H1 (cell line): ENCODE measurements at regions not wholly inside any gene's neighbourhood (a gene's known extent, or its start where the extent isn't known, plus 50 kb on each side); places are given as distances from the start of the nearest gene placed in this dataset.

Source experiments
- CTCF ChIA-PET: fragments of 300-600 bp; sonication (Branson Sonifier 250); formaldehyde crosslinking; loops from one replicate; lab custom pipeline; 2021; ENCODE audit not compliant: partially characterized antibody; lab: Charles Lee
- POLR2A ChIA-PET: fragments of 300-600 bp; sonication (Branson Sonifier 250); formaldehyde crosslinking; loops from one replicate; lab custom pipeline; 2021; ENCODE audit warnings: inconsistent platforms; ENCODE audit not compliant: partially characterized antibody; lab: Charles Lee
- DNase-seq, 2 experiments: peaks; one replicate each; pipeline versions ENCODE4 v3.0.0 to v3.0.0-alpha.2; 2010 to 2022; ENCODE audit warnings: low spot score in 2 of 2, low read depth in 1 of 2, mixed read lengths in 1 of 2
- FAIRE-seq: peaks from 2 replicates; lab custom pipeline; 2011; peaks lifted over from hg19 to GRCh38; lab: Jason Lieb, UNC
- H2AFZ ChIP-seq: 2 replicates; pipeline ENCODE4 v1.8.1; 2012; ENCODE audit warnings: low read length, inconsistent platforms
- H2AK5ac ChIP-seq: 2 replicates; pipeline ENCODE4 v1.6.1; 2013; ENCODE audit warnings: low read depth, low read length
- H2BK120ac ChIP-seq: replicated peaks from 2 replicates; pipeline ENCODE3; 2013; ENCODE audit warnings: low read depth, low read length, inconsistent platforms
- H2BK12ac ChIP-seq: 2 replicates; pipeline ENCODE4 v1.6.1; 2013; ENCODE audit warnings: low read depth, low read length
- H2BK15ac ChIP-seq: 2 replicates; pipeline ENCODE4 v1.6.1; 2013; ENCODE audit warnings: low read length
- H2BK20ac ChIP-seq: 2 replicates; pipeline ENCODE4 v1.6.1; 2013; ENCODE audit warnings: low read length
- H2BK5ac ChIP-seq: 2 replicates; pipeline ENCODE4 v1.6.1; 2013; ENCODE audit warnings: low read depth, low read length
- H3K14ac ChIP-seq: 2 replicates; pipeline ENCODE4 v1.6.1; 2013; ENCODE audit warnings: inconsistent platforms; ENCODE audit not compliant: insufficient read length
- H3K18ac ChIP-seq: 2 replicates; pipeline ENCODE4 v1.6.1; 2013; ENCODE audit warnings: low read length; ENCODE audit errors: extremely low read depth
- H3K23ac ChIP-seq: 2 replicates; pipeline ENCODE4 v1.6.1; 2013; ENCODE audit warnings: inconsistent platforms; ENCODE audit not compliant: insufficient read length
- H3K23me2 ChIP-seq: 2 replicates; pipeline ENCODE4 v1.6.1; 2013; ENCODE audit warnings: low read depth, low read length
- H3K27ac ChIP-seq: 2 replicates; pipeline ENCODE4 v1.6.1; 2011; ENCODE audit warnings: low read depth, low read length, inconsistent platforms
- H3K27me3 ChIP-seq, 4 experiments: replicated peaks in 1 of 4; 1 replicate in 1 of 4; 2 replicates in 3 of 4; pipeline versions ENCODE4 v1.6.1 to v1.8.1; 2011 to 2013; ENCODE audit warnings: low read length in 3 of 4, mild to moderate bottlenecking in 3 of 4, inconsistent platforms in 2 of 4, mixed read lengths in 2 of 4, moderate library complexity in 1 of 4; ENCODE audit not compliant: control insufficient read depth in 3 of 4, insufficient read depth in 3 of 4; ENCODE audit errors: extremely low read depth in 1 of 4
- H3K36me3 ChIP-seq, 4 experiments: 2 replicates each; pipeline versions ENCODE4 v1.6.1 to v1.8.1; 2011 to 2013; ENCODE audit warnings: mild to moderate bottlenecking in 4 of 4, low read length in 3 of 4, moderate library complexity in 2 of 4, control low read depth in 1 of 4, inconsistent platforms in 1 of 4; ENCODE audit not compliant: insufficient read depth in 4 of 4, control insufficient read depth in 2 of 4
- H3K4ac ChIP-seq: replicated peaks from 2 replicates; pipeline ENCODE3; 2013; ENCODE audit warnings: low read length, low read depth, mixed read lengths, inconsistent platforms; ENCODE audit not compliant: insufficient read length
- H3K4me1 ChIP-seq, 4 experiments: replicated peaks in 1 of 4; 1 replicate in 1 of 4; 2 replicates in 3 of 4; pipeline versions ENCODE4 v1.6.1 to v1.8.1; 2011 to 2013; ENCODE audit warnings: low read length in 3 of 4, inconsistent platforms in 2 of 4, mixed read lengths in 1 of 4; ENCODE audit not compliant: insufficient read depth in 4 of 4, control insufficient read depth in 3 of 4
- H3K4me2 ChIP-seq, 2 experiments: 2 replicates each; pipeline versions ENCODE4 v1.6.1 to v1.8.1; 2011 to 2013; ENCODE audit warnings: low read depth in 2 of 2, low read length in 2 of 2, control low read depth in 1 of 2, inconsistent platforms in 1 of 2, mild to moderate bottlenecking in 1 of 2; ENCODE audit not compliant: insufficient read depth in 1 of 2
- H3K4me3 ChIP-seq, 4 experiments: fragments of 200-600, 300-600 bp in 1 of 4; sonication (generic), shearing (Covaris generic), sonication (Bioruptor Twin) in 1 of 4; 2 replicates each; pipeline versions ENCODE4 v1.5.1 to v1.8.1; 2011 to 2016; ENCODE audit warnings: low read length in 4 of 4, low read depth in 3 of 4, control low read depth in 2 of 4, inconsistent platforms in 2 of 4, mild to moderate bottlenecking in 2 of 4, mixed read lengths in 1 of 4, moderate library complexity in 1 of 4; ENCODE audit not compliant: insufficient read depth in 2 of 4; ENCODE audit errors: extremely low read depth in 1 of 4
- H3K56ac ChIP-seq: replicated peaks from 2 replicates; pipeline ENCODE3; 2013; ENCODE audit warnings: low read depth, mild to moderate bottlenecking, mixed read lengths, low read length, inconsistent platforms; ENCODE audit not compliant: insufficient read length
- H3K79me1 ChIP-seq: 2 replicates; pipeline ENCODE4 v1.6.1; 2013; ENCODE audit warnings: low read depth, low read length, control low read depth
- H3K79me2 ChIP-seq, 2 experiments: 2 replicates each; pipeline versions ENCODE4 v1.6.1 to v1.8.1; 2012 to 2013; ENCODE audit warnings: low read length in 2 of 2, mild to moderate bottlenecking in 2 of 2, inconsistent platforms in 1 of 2; ENCODE audit not compliant: insufficient read depth in 2 of 2, control insufficient read depth in 1 of 2
- H3K9ac ChIP-seq, 4 experiments: replicated peaks in 1 of 4; 1 replicate in 1 of 4; 2 replicates in 3 of 4; pipeline versions ENCODE4 v1.6.1 to v1.8.1; 2011 to 2013; ENCODE audit warnings: low read depth in 3 of 4, low read length in 3 of 4, control low read depth in 2 of 4, mild to moderate bottlenecking in 2 of 4, moderate library complexity in 2 of 4, inconsistent platforms in 1 of 4; ENCODE audit errors: extremely low read depth in 1 of 4
- H3K9me3 ChIP-seq, 2 experiments: 2 replicates each; pipeline versions ENCODE4 v1.6.1 to v1.8.1; 2012 to 2013; ENCODE audit warnings: mild to moderate bottlenecking in 2 of 2, moderate library complexity in 2 of 2, control low read depth in 1 of 2, inconsistent platforms in 1 of 2, low read depth in 1 of 2, low read length in 1 of 2, mixed read lengths in 1 of 2; ENCODE audit not compliant: insufficient read depth in 2 of 2
- H4K20me1 ChIP-seq, 2 experiments: replicated peaks in 1 of 2; 2 replicates each; pipeline versions ENCODE3 to v1.8.1; 2011 to 2013; ENCODE audit warnings: inconsistent platforms in 2 of 2, low read length in 2 of 2, mild to moderate bottlenecking in 1 of 2; ENCODE audit not compliant: insufficient read depth in 2 of 2, control insufficient read depth in 1 of 2
- H4K5ac ChIP-seq: 2 replicates; pipeline ENCODE4 v1.6.1; 2013; ENCODE audit warnings: low read length, low read depth, mixed read lengths, inconsistent platforms; ENCODE audit not compliant: insufficient read length
- H4K8ac ChIP-seq: 2 replicates; pipeline ENCODE4 v1.8.0; 2013; ENCODE audit warnings: mild to moderate bottlenecking, moderate library complexity, low read length, inconsistent platforms; ENCODE audit not compliant: insufficient read depth; ENCODE audit errors: extremely low read depth
- H4K91ac ChIP-seq: replicated peaks from 2 replicates; pipeline ENCODE3; 2013; ENCODE audit warnings: low read length, mixed read lengths, inconsistent platforms; ENCODE audit not compliant: insufficient read length
- BCL11A ChIP-seq, 2 experiments: IDR thresholded peaks; one replicate each; pipeline ENCODE4 v1.6.1; 2011; ENCODE audit warnings: low read depth in 2 of 2, low read length in 2 of 2, mild to moderate bottlenecking in 2 of 2
- BRCA1 ChIP-seq: IDR thresholded peaks from 2 replicates; pipeline ENCODE4 v1.6.1; 2012; ENCODE audit warnings: low read depth, low read length, improper control_type of control experiment
- CHD1 ChIP-seq: IDR thresholded peaks from 2 replicates; pipeline ENCODE4 v1.6.1; 2012; ENCODE audit warnings: low read depth, low read length, improper control_type of control experiment
- CREB1 ChIP-seq: IDR thresholded peaks from 2 replicates; pipeline ENCODE4 v1.6.1; 2012; ENCODE audit warnings: inconsistent platforms
- CTCF ChIP-seq, 3 experiments: IDR thresholded peaks; 1 replicate in 2 of 3; 2 replicates in 1 of 3; pipeline versions ENCODE4 v1.5.1 to v1.6.1; 2011; ENCODE audit warnings: low read length in 3 of 3, mild to moderate bottlenecking in 3 of 3, inconsistent platforms in 2 of 3, low read depth in 1 of 3, moderate library complexity in 1 of 3; ENCODE audit not compliant: insufficient read depth in 1 of 3; ENCODE audit errors: control extremely low read depth in 1 of 3
- EGR1 ChIP-seq: IDR thresholded peaks from 2 replicates; pipeline ENCODE4 v1.6.1; 2011; ENCODE audit warnings: low read depth, low read length, borderline replicate concordance
- EZH2 ChIP-seq: fragments of 200-600 bp; sonication (generic); IDR thresholded peaks from 2 replicates; pipeline ENCODE4 v1.7.1; 2012; ENCODE audit warnings: low read depth, mild to moderate bottlenecking, moderate library complexity, low read length, inconsistent platforms; ENCODE audit not compliant: severe bottlenecking
- HDAC2 ChIP-seq, 2 experiments: fragments of 300-600 bp in 1 of 2; sonication (generic) in 1 of 2; IDR thresholded peaks; 2 replicates each; pipeline ENCODE4 v1.6.1; 2011 to 2012; ENCODE audit warnings: low read depth in 2 of 2, low read length in 2 of 2, mild to moderate bottlenecking in 2 of 2, moderate library complexity in 2 of 2, borderline replicate concordance in 1 of 2, inconsistent platforms in 1 of 2
- NANOG ChIP-seq: IDR thresholded peaks from 2 replicates; pipeline ENCODE4 v1.6.1; 2011; ENCODE audit warnings: low read length, low read depth, mild to moderate bottlenecking, inconsistent platforms; ENCODE audit not compliant: insufficient read depth, poor library complexity, severe bottlenecking
- RBBP5 ChIP-seq: IDR thresholded peaks from 2 replicates; pipeline ENCODE4 v1.7.1; 2012; ENCODE audit warnings: low read depth, mild to moderate bottlenecking, inconsistent platforms, low read length, moderate library complexity, borderline replicate concordance
- SAP30 ChIP-seq: fragments of 300-600 bp; sonication (generic); IDR thresholded peaks from 2 replicates; pipeline ENCODE4 v1.7.1; 2012; ENCODE audit warnings: low read length, moderate library complexity, mild to moderate bottlenecking, inconsistent platforms; ENCODE audit not compliant: insufficient read depth, insufficient replicate concordance
- TBP ChIP-seq: IDR thresholded peaks from 2 replicates; pipeline ENCODE4 v1.6.1; 2011; ENCODE audit warnings: low read depth, low read length, improper control_type of control experiment
- WGBS, 2 experiments: shearing (Covaris generic) in 1 of 2; methylation state at CpG; one replicate each; pipeline versions ENCODE4 v1.1.6 to v1.1.7; 2013 to 2015; ENCODE audit warnings: low lambda C conversion rate in 2 of 2, mixed read lengths in 2 of 2, inconsistent platforms in 1 of 2, low coverage in 1 of 2, missing lambda C conversion rate in 1 of 2; ENCODE audit not compliant: insufficient replicate concordance in 2 of 2, insufficient coverage in 1 of 2, insufficient read length in 1 of 2; ENCODE audit errors: extremely low coverage in 1 of 2, missing lambda C conversion rate in 1 of 2; 5-methylcytosine and 5-hydroxymethylcytosine counted together

GRCh38 chr4:22932326-22932725 is 239.6 kb downstream of the GBA3 start:
- POLR2A ChIA-PET = no interaction called here

More at GRCh38 chr4:22932326-22932725, 239.6 kb downstream of the GBA3 start:
- Histone ChIP-seq H3K79me1 (no peaks in the 10 kb centered on the region), H3K9me3 (no peaks in the 10 kb centered on the region)
- no peak for TF ChIP-seq BRCA1
- no peak for TF ChIP-seq EGR1
- TF ChIP-seq CTCF (IDR thresholded peaks at IDR 0.05; ENCODE audit: control extremely low read depth in 1 of 3, insufficient read depth in 1 of 3, low read depth in 1 of 3, low read length in 3 of 3) = no peak
- TF ChIP-seq NANOG = no peak
- TF ChIP-seq HDAC2 (IDR thresholded peaks at IDR 0.05; ENCODE audit: borderline replicate concordance in 1 of 2, low read depth in 2 of 2, low read length in 2 of 2) = no peak
- TF ChIP-seq CREB1 = no peak
- TF ChIP-seq BCL11A (IDR thresholded peaks at IDR 0.05; ENCODE audit: low read depth in 2 of 2, low read length in 2 of 2) = no peak
- TF ChIP-seq SAP30 = no peak
- no peak for TF ChIP-seq RBBP5
- no peak for TF ChIP-seq EZH2
- no peak for TF ChIP-seq CHD1
- TF ChIP-seq TBP = no peak
- TF ChIP-seq, all 59 proteins: peak for 0
- Histone ChIP-seq H4K5ac (no peak overlapping the region), H4K91ac (no peak overlapping the region), H2BK120ac (no peak overlapping the region), H2AK5ac (no peak overlapping the region), H3K4me2 (no peak overlapping the region), H3K9ac (no peak overlapping the region), H2BK20ac (no peak overlapping the region), H3K27me3 (no peaks in the 10 kb centered on the region), H3K56ac (no peak overlapping the region), H2BK5ac (no peak overlapping the region), H3K4ac (no peak overlapping the region), H2BK12ac (no peak overlapping the region), H2BK15ac (no peak overlapping the region), H3K23me2 (no peaks in the 10 kb centered on the region), H3K36me3 (no peaks in the 10 kb centered on the region), H3K18ac (no peak overlapping the region), H4K20me1 (no peaks in the 10 kb centered on the region), H3K4me1 (no peaks in the 10 kb centered on the region; a peak in 1 of 7 replicates), H3K23ac (no peak overlapping the region), H4K8ac (no peak overlapping the region), H3K79me2 (no peaks in the 10 kb centered on the region), H3K27ac (no peak overlapping the region), H2AFZ (no peak overlapping the region), H3K14ac (no peak overlapping the region), H3K4me3 (no peak overlapping the region)
- DNase-seq = no peak
- CTCF ChIA-PET = interaction anchor here (0.6 kb wide), 1 partner anchor 44 kb away, joined by 3 read pairs; no protein-coding TSS in a partner anchor
- 95% methylated on average over 2 of the region's 2 CpGs; no CpG with 5 or more reads in 1 of the 2 experiments for WGBS, 2 experiments
- no peak for FAIRE-seq
